Loucy (cell line): ENCODE measurements at regions not wholly inside any gene's neighbourhood (a gene's known extent, or its start where the extent isn't known, plus 50 kb on each side); places are given as distances from the start of the nearest gene placed in this dataset.

Experiments used
- H2AFZ ChIP-seq: fragments of 200-600 bp; sonication (generic); 2 replicates; pipeline ENCODE4 v1.6.0; 2016; ENCODE audit warnings: antibody characterized with exemption, mild to moderate bottlenecking, low read length, moderate library complexity
- H3F3A ChIP-seq: fragments of 200-600 bp; 2 replicates; pipeline ENCODE4 v1.6.0; 2016; ENCODE audit warnings: antibody characterized with exemption, low read depth, mild to moderate bottlenecking
- H3K27me3 ChIP-seq: fragments of 200-600 bp; sonication (generic); 2 replicates; pipeline ENCODE4 v1.6.1; 2014; ENCODE audit warnings: low read length, mild to moderate bottlenecking; ENCODE audit not compliant: insufficient read depth, poor library complexity, severe bottlenecking
- H3K36me3 ChIP-seq: fragments of 200-600 bp; sonication (generic); 2 replicates; pipeline ENCODE4 v1.6.1; 2016; ENCODE audit warnings: low read length; ENCODE audit not compliant: insufficient read depth
- H3K4me1 ChIP-seq: fragments of 200-600 bp; sonication (generic); 2 replicates; pipeline ENCODE4 v1.5.1; 2014; ENCODE audit warnings: low read length, mild to moderate bottlenecking; ENCODE audit not compliant: insufficient read depth, poor library complexity, severe bottlenecking
- H3K4me2 ChIP-seq: fragments of 200-600 bp; sonication (generic); 2 replicates; pipeline ENCODE4 v1.6.0; 2014; ENCODE audit warnings: antibody characterized with exemption, low read length, low read depth, mild to moderate bottlenecking; ENCODE audit not compliant: poor library complexity, severe bottlenecking
- H3K4me3 ChIP-seq: fragments of 200-600 bp; sonication (generic); 2 replicates; pipeline ENCODE4 v1.5.1; 2014; ENCODE audit warnings: low read length, mild to moderate bottlenecking, mixed read lengths; ENCODE audit not compliant: poor library complexity, severe bottlenecking
- H3K79me2 ChIP-seq: fragments of 200-600 bp; sonication (generic); 2 replicates; pipeline ENCODE4 v1.6.1; 2014; ENCODE audit warnings: low read length; ENCODE audit not compliant: insufficient read depth
- H3K9ac ChIP-seq: fragments of 200-600 bp; sonication (generic); 2 replicates; pipeline ENCODE4 v1.6.0; 2014; ENCODE audit warnings: mild to moderate bottlenecking, low read depth, low read length, moderate library complexity; ENCODE audit not compliant: poor library complexity, severe bottlenecking
- H3K9me2 ChIP-seq: fragments of 200-600 bp; sonication (generic); replicated peaks from 2 replicates; pipeline ENCODE4 v1.6.1; 2016; ENCODE audit warnings: low read depth, low read length, mixed read lengths
- H3K9me3 ChIP-seq: fragments of 200-600 bp; sonication (generic); 2 replicates; pipeline ENCODE4 v1.6.1; 2014; ENCODE audit warnings: mild to moderate bottlenecking, antibody characterized with exemption, low read length, low read depth; ENCODE audit not compliant: insufficient read depth
- H4K20me1 ChIP-seq: fragments of 200-600 bp; sonication (generic); 2 replicates; pipeline ENCODE4 v1.6.0; 2014; ENCODE audit warnings: antibody characterized with exemption, low read length, mild to moderate bottlenecking; ENCODE audit not compliant: insufficient read depth, poor library complexity, severe bottlenecking
- EZH2phosphoT487 ChIP-seq: fragments of 200-600 bp; IDR thresholded peaks from 2 replicates; pipeline ENCODE4 v1.6.1; 2018; ENCODE audit warnings: antibody characterized with exemption, mild to moderate bottlenecking, moderate library complexity, borderline replicate concordance
- TF ChIP-seq, protein P1 (sequence below): fragments of 200-600 bp; sonication (generic); conservative IDR thresholded peaks from 2 replicates; pipeline ENCODE4 v1.5.1; 2014; ENCODE audit warnings: mild to moderate bottlenecking, antibody characterized with exemption, low read length

DNA sequence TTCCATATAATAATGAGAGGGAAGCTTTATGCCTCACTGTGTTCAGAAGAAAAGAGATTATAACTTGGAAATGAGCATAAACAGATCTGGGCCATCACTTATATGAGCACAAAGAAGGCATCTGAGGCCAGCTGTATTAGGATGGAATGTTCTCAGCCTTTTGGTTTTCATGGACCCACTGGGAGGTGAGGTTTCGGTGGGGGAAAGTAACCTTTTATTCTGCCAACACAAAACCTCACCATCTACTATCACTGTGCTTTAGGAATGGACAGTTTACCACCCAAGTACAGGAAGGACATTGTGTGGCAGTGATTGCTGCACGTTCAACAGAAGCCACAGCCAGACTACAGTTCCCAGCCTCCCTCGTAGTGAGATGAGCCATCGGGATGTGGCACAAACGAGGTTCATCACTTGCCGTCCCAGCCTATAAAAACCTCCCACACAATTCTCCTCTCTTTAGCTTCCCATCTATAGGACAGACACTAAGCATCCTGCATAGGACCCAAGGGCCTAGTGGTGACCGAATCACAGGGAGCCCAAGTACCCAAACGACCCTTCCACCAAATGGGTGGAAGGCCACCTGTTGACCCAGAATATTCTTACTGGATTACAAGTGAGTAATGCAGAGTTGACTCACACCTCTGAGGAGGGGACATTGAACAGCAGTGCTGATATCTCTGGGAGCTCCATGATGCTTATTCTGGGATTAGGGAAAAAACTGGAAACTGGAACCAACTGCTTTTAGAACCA, 121.5 kb upstream of the RAG2 start:
- TF ChIP-seq, protein P1, sequence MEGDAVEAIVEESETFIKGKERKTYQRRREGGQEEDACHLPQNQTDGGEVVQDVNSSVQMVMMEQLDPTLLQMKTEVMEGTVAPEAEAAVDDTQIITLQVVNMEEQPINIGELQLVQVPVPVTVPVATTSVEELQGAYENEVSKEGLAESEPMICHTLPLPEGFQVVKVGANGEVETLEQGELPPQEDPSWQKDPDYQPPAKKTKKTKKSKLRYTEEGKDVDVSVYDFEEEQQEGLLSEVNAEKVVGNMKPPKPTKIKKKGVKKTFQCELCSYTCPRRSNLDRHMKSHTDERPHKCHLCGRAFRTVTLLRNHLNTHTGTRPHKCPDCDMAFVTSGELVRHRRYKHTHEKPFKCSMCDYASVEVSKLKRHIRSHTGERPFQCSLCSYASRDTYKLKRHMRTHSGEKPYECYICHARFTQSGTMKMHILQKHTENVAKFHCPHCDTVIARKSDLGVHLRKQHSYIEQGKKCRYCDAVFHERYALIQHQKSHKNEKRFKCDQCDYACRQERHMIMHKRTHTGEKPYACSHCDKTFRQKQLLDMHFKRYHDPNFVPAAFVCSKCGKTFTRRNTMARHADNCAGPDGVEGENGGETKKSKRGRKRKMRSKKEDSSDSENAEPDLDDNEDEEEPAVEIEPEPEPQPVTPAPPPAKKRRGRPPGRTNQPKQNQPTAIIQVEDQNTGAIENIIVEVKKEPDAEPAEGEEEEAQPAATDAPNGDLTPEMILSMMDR, result no peak
- TF ChIP-seq EZH2phosphoT487, result no peak
- Histone ChIP-seq H3K4me2 (no peak overlapping the region), H4K20me1 (no peaks in the 10 kb centered on the region), H3K36me3 (no peaks in the 10 kb centered on the region), H3K27me3 (no peaks in the 10 kb centered on the region), H3K9ac (no peak overlapping the region), H3K79me2 (no peaks in the 10 kb centered on the region), H3K9me2 (no peaks in the 10 kb centered on the region), H3K9me3 (no peaks in the 10 kb centered on the region), H3K4me3 (no peak overlapping the region), H2AFZ (no peak overlapping the region), H3F3A (no peaks in the 10 kb centered on the region), H3K4me1 (peaks cover 2% of the 10 kb centered on the region)

DNA sequence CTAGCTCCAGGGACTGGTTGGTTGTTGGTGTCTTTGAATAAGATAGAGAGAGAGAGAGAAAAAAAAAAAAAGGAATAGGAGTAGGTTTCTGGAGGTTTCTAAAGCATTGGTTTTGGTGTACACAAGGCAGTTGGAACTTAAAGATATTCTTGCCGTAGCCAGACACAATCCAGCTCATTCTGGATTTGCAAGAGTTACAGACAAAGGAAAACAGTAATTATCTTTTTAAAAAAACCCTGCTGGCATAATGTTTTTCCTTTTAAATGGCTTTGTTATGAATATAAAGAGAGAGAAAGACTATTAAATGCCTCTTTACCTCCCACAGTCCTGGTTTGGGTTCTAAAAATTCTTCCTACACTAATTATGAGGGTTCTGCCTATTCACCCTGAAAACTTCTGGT, 120.4 kb upstream of the RAG2 start:
- Histone ChIP-seq H3K36me3 (no peaks in the 10 kb centered on the region), H3K4me1 (peaks cover 5% of the 10 kb centered on the region), H3K27me3 (no peaks in the 10 kb centered on the region), H3K9ac (no peak overlapping the region), H4K20me1 (no peaks in the 10 kb centered on the region), H3F3A (no peaks in the 10 kb centered on the region), H2AFZ (no peak overlapping the region), H3K9me3 (no peaks in the 10 kb centered on the region), H3K4me2 (no peak overlapping the region), H3K79me2 (no peaks in the 10 kb centered on the region), H3K9me2 (no peaks in the 10 kb centered on the region), H3K4me3 (no peak overlapping the region)
- no peak for TF ChIP-seq EZH2phosphoT487
- TF ChIP-seq, protein P1, result no peak

DNA sequence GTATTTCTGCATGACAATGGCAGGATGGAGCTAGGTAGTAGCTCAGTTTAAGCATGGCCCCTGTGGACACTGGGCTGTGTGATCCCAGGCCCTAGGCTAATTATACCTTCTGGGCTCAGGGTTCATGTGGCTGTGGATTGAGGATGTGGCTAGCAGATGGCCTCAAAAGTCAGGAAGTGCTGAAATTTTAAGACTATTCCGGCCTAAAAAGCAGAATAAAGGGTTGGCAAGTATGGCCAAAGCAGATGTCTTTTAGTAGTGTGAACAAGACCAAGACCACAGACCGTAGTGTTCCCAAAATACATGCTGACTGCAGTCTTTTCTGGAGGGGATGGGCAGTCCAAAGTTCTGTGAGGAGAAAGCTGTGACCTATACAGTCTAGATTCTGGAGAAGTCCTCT, 115.7 kb upstream of the RAG2 start:
- H3K4me3 ChIP-seq, result no peak overlapping the region
- H4K20me1 ChIP-seq, result no peaks in the 10 kb centered on the region
- TF ChIP-seq, protein P1, result no peak
- no peak for TF ChIP-seq EZH2phosphoT487
- H3K9me2 ChIP-seq, result no peaks in the 10 kb centered on the region
- no peaks in the 10 kb centered on the region for H3K79me2 ChIP-seq
- no peak overlapping the region for H3K4me2 ChIP-seq
- no peaks in the 10 kb centered on the region for H3K36me3 ChIP-seq
- H3K4me1 ChIP-seq, result peaks cover 5% of the 10 kb centered on the region
- no peak overlapping the region for H2AFZ ChIP-seq
- H3K9ac ChIP-seq, result no peak overlapping the region
- no peaks in the 10 kb centered on the region for H3K27me3 ChIP-seq
- H3F3A ChIP-seq, result no peaks in the 10 kb centered on the region
- no peaks in the 10 kb centered on the region for H3K9me3 ChIP-seq
